WI38 (cell line): ENCODE measurements at regions not wholly inside any gene's neighbourhood (a gene's known extent, or its start where the extent isn't known, plus 50 kb on each side); places are given as distances from the start of the nearest gene placed in this dataset.

Source experiments
- H3K4me3 ChIP-seq: 2 replicates; pipeline ENCODE4 v1.5.1; 2011; ENCODE audit warnings: low read depth, mild to moderate bottlenecking, control low read depth, low read length
- TF ChIP-seq, protein P1 (sequence below): IDR thresholded peaks from 2 replicates; pipeline ENCODE4 v1.5.1; 2012; ENCODE audit warnings: low read depth, mild to moderate bottlenecking, control low read depth, low read length

DNA sequence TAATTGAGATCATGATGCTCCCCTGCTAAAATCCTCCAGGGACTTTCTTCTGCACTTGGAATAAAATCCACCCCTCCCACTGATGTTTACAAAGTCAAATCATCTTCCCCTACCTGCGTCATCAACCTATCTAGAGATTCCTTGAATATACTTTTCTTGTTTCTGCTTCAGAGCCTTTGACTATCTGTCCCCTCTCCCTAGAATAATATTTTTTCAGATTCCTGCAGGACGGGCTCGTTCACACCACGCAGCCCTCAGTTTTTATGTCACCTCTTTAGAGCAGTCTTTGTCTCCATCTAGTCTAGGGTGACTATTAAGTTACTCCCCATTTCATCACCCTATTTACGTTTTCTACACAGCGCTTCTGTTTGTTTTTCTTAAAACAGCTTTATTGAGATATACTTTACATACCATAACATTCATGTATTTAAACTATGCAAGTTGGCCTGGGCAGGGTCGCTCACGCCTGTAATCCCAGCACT is 94.8 kb upstream of the SESN3 start:
- H3K4me3 ChIP-seq, result no peak overlapping the region
- TF ChIP-seq, protein P1, sequence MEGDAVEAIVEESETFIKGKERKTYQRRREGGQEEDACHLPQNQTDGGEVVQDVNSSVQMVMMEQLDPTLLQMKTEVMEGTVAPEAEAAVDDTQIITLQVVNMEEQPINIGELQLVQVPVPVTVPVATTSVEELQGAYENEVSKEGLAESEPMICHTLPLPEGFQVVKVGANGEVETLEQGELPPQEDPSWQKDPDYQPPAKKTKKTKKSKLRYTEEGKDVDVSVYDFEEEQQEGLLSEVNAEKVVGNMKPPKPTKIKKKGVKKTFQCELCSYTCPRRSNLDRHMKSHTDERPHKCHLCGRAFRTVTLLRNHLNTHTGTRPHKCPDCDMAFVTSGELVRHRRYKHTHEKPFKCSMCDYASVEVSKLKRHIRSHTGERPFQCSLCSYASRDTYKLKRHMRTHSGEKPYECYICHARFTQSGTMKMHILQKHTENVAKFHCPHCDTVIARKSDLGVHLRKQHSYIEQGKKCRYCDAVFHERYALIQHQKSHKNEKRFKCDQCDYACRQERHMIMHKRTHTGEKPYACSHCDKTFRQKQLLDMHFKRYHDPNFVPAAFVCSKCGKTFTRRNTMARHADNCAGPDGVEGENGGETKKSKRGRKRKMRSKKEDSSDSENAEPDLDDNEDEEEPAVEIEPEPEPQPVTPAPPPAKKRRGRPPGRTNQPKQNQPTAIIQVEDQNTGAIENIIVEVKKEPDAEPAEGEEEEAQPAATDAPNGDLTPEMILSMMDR, result no peak

DNA sequence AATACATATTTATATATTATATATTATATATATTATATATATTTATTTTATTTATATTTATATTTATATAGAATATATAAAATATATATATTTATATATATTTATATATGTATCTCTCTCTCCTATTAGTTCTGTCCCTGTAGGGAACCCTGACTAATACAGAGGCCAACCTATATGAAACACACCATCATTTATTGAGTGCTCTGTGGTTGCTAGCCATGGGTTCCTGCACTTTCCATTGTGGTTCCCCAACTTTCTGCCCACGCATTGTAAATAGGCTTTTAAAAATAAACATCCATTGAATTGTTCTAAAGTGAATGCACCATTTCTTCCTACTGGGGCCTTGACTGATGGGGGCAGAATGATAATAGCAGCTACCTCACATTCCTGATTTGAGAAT is 93.8 kb upstream of the SESN3 start:
- no peak overlapping the region for H3K4me3 ChIP-seq
- TF ChIP-seq, protein P1, result no peak

DNA sequence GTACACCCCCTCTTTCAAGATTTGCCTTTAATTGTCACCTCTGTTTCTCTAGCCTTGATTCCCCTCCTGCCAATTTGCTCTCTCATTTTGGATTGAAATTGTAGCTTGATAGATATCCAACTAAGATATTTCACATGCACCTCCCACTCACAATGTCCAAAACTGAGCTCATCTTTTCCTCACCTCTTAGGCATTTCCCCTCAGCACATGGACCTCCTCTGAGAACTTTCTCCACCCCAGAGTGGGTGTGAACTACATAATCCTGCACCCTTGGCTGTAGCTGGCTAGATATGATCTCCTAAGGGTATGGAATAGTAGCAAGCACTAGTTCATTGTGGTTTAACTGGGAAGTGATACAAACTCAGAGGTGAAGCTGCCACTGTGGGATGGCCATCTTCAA is 91.5 kb upstream of the SESN3 start:
- TF ChIP-seq, protein P1, result no peak
- no peak overlapping the region for H3K4me3 ChIP-seq

- TF ChIP-seq, protein P1, result no peak
- no peak overlapping the region for H3K4me3 ChIP-seq
These were observed 87.5 kb upstream of the SESN3 start for GRCh38 chr11:95318498-95318897.

DNA sequence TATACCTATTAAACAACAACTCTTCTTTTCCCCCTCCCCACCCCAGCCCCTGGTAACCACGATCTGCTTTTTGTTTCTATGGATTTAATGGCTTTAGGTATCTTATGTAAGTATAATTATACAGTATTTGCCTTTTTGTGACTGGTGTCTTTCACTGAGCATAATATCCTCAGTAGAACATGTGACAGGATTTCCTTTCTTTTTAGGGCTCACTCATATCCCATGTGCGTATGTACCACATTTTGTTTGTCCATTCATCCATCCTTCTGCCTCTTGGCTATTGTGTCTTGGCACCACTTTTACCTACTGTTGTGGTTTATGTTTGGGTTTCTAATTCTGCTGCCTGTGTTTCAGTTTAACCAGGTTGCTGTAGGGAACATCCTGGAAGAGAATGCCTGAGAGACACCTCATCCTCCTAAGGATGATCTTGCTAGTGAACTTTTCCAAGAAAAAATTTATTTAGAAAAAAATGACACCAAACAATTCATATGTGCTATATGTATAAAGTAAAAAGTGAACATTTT is 77.6 kb upstream of the SESN3 start:
- TF ChIP-seq, protein P1, result no peak

GRCh38 chr11:95307286-95307685 is 76.3 kb upstream of the SESN3 start:
- TF ChIP-seq, protein P1, result no peak
- H3K4me3 ChIP-seq, result no peak overlapping the region

More for the DNA sequence above, 77.6 kb upstream of the SESN3 start:
- H3K4me3 ChIP-seq, result no peak overlapping the region

GRCh38 chr11:95306801-95307200 is 75.8 kb upstream of the SESN3 start:
- TF ChIP-seq, protein P1, result no peak
- no peak overlapping the region for H3K4me3 ChIP-seq
